Lower lobe of right lung (tissue), 2 donors: ENCODE measurements at regions not wholly inside any gene's neighbourhood (a gene's known extent, or its start where the extent isn't known, plus 50 kb on each side); places are given as distances from the start of the nearest gene placed in this dataset.

ENCODE experiments used
- ATAC-seq, 2 donors: fragments of 200-7000 bp; cut with Tn5 transposase; one replicate each; pipeline ENCODE4 v1.9.1; 2020 to 2022; ENCODE audit warnings: mild to moderate bottlenecking in 2 of 2, moderate library complexity in 2 of 2
- DNase-seq: peaks from one replicate; pipeline ENCODE4 v3.0.0-alpha.2; 2020
- H3K27ac ChIP-seq: fragments of 200-600 bp; one replicate; pipeline ENCODE4 v1.8.0; 2022
- H3K27me3 ChIP-seq: fragments of 200-600 bp; one replicate; pipeline ENCODE4 v1.8.0; 2022; ENCODE audit warnings: low read depth
- H3K36me3 ChIP-seq: fragments of 200-600 bp; one replicate; pipeline ENCODE4 v1.8.0; 2022; ENCODE audit warnings: mild to moderate bottlenecking
- H3K4me1 ChIP-seq: fragments of 200-600 bp; one replicate; pipeline ENCODE4 v1.8.0; 2022
- H3K4me3 ChIP-seq: fragments of 200-600 bp; one replicate; pipeline ENCODE4 v1.8.0; 2022; ENCODE audit warnings: mild to moderate bottlenecking
- H3K9me3 ChIP-seq: fragments of 200-600 bp; one replicate; pipeline ENCODE4 v1.8.0; 2022
- intact Hi-C: fragments of 100-400 bp; cut with DNase I; formaldehyde crosslinking; loops from one replicate; pipeline ENCODE4 v1.11.0; 2022
- TF ChIP-seq, protein P1 (sequence below): fragments of 200-600 bp; IDR thresholded peaks from one replicate; pipeline ENCODE4 v1.8.0; 2022; ENCODE audit warnings: antibody characterized with exemption, mild to moderate bottlenecking
- donor health status: DM: no; HTN: yes; CAD: no; lungs with severe emphysema.

DNA sequence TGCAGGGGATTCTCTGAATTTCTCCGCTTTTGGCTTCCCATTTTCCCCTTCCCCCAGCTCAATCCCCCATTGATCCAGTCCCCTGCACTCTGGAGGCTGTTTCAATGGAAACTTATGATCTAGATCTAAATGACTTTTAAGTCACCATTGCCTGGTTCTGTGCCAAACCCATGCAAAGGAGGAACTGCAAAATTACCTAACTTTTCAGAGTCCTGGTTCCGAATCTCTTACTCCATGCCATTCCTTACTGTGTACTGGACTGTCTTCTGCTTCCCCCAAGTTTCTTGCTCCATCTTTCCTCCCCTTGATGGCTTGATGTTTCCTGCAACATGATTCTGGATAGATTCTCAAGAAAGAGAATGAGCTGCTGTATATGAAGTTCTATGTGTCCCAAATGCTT, 327.8 kb downstream of the MIAT start:
- no peak overlapping the region for H3K27ac ChIP-seq

DNA sequence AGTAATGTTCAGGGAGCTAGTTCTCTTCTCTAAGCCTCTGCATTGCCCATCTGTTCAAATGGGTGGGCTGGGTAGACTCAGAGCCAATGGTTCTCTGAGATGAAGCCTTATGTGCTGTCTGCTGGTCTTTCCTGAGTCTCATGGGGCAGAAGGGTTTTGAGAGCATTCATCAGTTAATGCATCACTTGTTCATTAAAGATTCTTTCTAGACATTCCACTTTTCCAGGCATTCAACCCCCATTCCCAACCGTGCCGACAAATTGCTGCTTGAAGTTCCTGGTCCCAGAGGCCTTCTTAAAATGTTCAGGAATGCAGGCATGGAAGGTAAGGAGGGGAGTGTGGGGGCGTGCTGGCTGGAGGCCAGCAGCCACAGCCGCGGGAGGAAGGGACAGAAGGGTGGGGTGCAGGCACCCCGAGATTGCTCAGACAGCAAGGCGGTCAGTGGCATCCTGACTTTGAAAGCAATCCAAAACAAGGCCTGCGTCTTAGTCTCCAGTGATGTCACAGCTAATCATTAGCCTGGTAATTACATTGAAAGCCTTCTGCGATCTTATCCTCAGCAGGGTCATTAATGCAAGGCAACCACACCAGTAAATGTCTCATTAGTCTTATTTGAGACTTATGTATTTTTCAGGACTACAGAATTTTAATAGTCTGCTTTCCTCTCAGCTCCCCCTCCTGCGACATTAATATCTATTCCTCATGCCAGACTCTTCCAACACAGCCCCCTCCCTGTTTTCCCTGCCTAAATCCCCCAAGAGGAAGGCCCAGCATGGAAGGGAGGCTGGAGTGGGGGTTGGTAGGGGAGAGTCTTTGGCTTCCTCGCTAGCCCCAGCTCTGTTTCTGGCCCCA, 328.8 kb downstream of the MIAT start:
- no peak overlapping the region for H3K27ac ChIP-seq
- DNase-seq, result no peak
- H3K4me1 ChIP-seq, result no peaks in the 10 kb centered on the region
- intact Hi-C loops, result no loop called here
- H3K4me3 ChIP-seq, result no peak overlapping the region
- no peaks in the 10 kb centered on the region for H3K27me3 ChIP-seq
- H3K36me3 ChIP-seq, result no peaks in the 10 kb centered on the region
- TF ChIP-seq, protein P1, sequence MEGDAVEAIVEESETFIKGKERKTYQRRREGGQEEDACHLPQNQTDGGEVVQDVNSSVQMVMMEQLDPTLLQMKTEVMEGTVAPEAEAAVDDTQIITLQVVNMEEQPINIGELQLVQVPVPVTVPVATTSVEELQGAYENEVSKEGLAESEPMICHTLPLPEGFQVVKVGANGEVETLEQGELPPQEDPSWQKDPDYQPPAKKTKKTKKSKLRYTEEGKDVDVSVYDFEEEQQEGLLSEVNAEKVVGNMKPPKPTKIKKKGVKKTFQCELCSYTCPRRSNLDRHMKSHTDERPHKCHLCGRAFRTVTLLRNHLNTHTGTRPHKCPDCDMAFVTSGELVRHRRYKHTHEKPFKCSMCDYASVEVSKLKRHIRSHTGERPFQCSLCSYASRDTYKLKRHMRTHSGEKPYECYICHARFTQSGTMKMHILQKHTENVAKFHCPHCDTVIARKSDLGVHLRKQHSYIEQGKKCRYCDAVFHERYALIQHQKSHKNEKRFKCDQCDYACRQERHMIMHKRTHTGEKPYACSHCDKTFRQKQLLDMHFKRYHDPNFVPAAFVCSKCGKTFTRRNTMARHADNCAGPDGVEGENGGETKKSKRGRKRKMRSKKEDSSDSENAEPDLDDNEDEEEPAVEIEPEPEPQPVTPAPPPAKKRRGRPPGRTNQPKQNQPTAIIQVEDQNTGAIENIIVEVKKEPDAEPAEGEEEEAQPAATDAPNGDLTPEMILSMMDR, result no peak
- H3K9me3 ChIP-seq, result no peaks in the 10 kb centered on the region
- no peak for ATAC-seq

More for the DNA sequence above, 327.8 kb downstream of the MIAT start:
- Histone ChIP-seq H3K9me3 (no peaks in the 10 kb centered on the region), H3K27me3 (no peaks in the 10 kb centered on the region), H3K36me3 (no peaks in the 10 kb centered on the region), H3K4me3 (no peak overlapping the region), H3K4me1 (peaks cover 5% of the 10 kb centered on the region)
- intact Hi-C loops, result no loop called here
- TF ChIP-seq, protein P1, result no peak
- ATAC-seq (no peak), DNase-seq (no peak)

GRCh38 chr22:26986884-26987283, 329.5 kb downstream of the MIAT start:
- no peaks in the 10 kb centered on the region for H3K27me3 ChIP-seq
- no peak for ATAC-seq
- H3K4me1 ChIP-seq, result no peaks in the 10 kb centered on the region
- TF ChIP-seq, protein P1, result no peak
- intact Hi-C loops, result no loop called here
- no peak overlapping the region for H3K27ac ChIP-seq
- H3K9me3 ChIP-seq, result no peaks in the 10 kb centered on the region
- DNase-seq, result no peak
- no peak overlapping the region for H3K4me3 ChIP-seq
- H3K36me3 ChIP-seq, result no peaks in the 10 kb centered on the region

GRCh38 chr22:26990503-26991189, 333.3 kb downstream of the MIAT start:
- H3K36me3 ChIP-seq, result no peaks in the 10 kb centered on the region
- H3K27ac ChIP-seq, result no peak overlapping the region
- no peaks in the 10 kb centered on the region for H3K27me3 ChIP-seq
- TF ChIP-seq, protein P1, result no peak
- DNase-seq (no peak), ATAC-seq (no peak)
- intact Hi-C loops, result no loop called here
- no peaks in the 10 kb centered on the region for H3K9me3 ChIP-seq
- H3K4me3 ChIP-seq, result no peak overlapping the region
- H3K4me1 ChIP-seq, result no peaks in the 10 kb centered on the region

DNA sequence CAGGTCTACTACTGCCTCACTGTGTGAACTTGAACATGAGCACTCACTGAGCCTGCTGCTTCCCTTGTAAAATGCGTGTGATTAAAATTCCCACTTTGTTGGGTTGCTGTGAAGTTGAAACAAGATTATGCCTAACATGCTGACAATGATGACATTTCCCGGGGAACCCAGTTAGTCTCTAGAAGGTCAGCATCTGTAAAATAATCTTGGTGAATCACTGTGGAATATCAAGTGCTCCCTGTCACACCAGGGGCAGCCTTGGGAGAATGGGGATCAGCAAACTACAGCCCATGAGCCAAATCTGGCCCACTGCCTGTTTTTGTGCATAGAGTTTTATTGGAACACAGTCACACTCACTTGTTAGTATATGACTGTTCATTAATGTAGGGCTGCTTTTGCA, 335.2 kb downstream of the MIAT start:
- Histone ChIP-seq H3K27ac (no peak overlapping the region), H3K4me1 (no peaks in the 10 kb centered on the region), H3K9me3 (no peaks in the 10 kb centered on the region), H3K4me3 (no peak overlapping the region), H3K36me3 (no peaks in the 10 kb centered on the region), H3K27me3 (no peaks in the 10 kb centered on the region)
- ATAC-seq, result no peak
- no peak for DNase-seq
- TF ChIP-seq, protein P1, result no peak
- intact Hi-C loops, result no loop called here
